Calu3 (cell line): ENCODE measurements at regions not wholly inside any gene's neighbourhood (a gene's known extent, or its start where the extent isn't known, plus 50 kb on each side); places are given as distances from the start of the nearest gene placed in this dataset.

ENCODE experiments used
- BruUV-seq: library from RNA; stranded (reverse); fragments of 400-500 nt; replicated peaks from 2 replicates; lab custom pipeline; 2021; lab: Mats Ljungman, UMichigan
- CTCF ChIA-PET: fragments of 300-600 bp; sonication (Branson Sonifier 250); formaldehyde crosslinking; loops from one replicate; lab custom pipeline; 2022; ENCODE audit warnings: antibody characterized with exemption; lab: Charles Lee
- DNase-seq: peaks from one replicate; pipeline ENCODE4 v3.0.0; 2022
- H3K27ac Mint-ChIP-seq: one replicate; pipeline ENCODE4 v1.8.0; 2022; ENCODE audit warnings: mixed read lengths; ENCODE audit not compliant: unreplicated experiment
- H3K27me3 Mint-ChIP-seq: one replicate; pipeline ENCODE4 v1.8.0; 2022; ENCODE audit warnings: mixed read lengths; ENCODE audit not compliant: unreplicated experiment
- H3K36me3 Mint-ChIP-seq: one replicate; pipeline ENCODE4 v1.8.0; 2022; ENCODE audit warnings: mild to moderate bottlenecking, moderate library complexity, mixed read lengths; ENCODE audit not compliant: insufficient read depth, unreplicated experiment
- H3K4me1 Mint-ChIP-seq: one replicate; pipeline ENCODE4 v1.8.0; 2022; ENCODE audit warnings: mild to moderate bottlenecking, low read depth, mixed read lengths; ENCODE audit not compliant: unreplicated experiment
- H3K4me3 Mint-ChIP-seq: one replicate; pipeline ENCODE4 v1.8.0; 2022; ENCODE audit warnings: mild to moderate bottlenecking, low read depth, moderate library complexity, mixed read lengths; ENCODE audit not compliant: unreplicated experiment
- H3K9me3 Mint-ChIP-seq: one replicate; pipeline ENCODE4 v1.8.0; 2022; ENCODE audit warnings: low read depth, mixed read lengths; ENCODE audit not compliant: unreplicated experiment
- intact Hi-C: fragments of 100-400 bp; cut with micrococcal nuclease; formaldehyde crosslinking; loops from one replicate; pipeline ENCODE4 v1.10.0; 2022; ENCODE audit not compliant: unreplicated experiment
- TF ChIP-seq, protein P1 (sequence below): fragments of 200-600 bp; IDR thresholded peaks from one replicate; pipeline ENCODE4 v1.8.0; 2022; ENCODE audit warnings: antibody characterized with exemption; ENCODE audit not compliant: unreplicated experiment

DNA sequence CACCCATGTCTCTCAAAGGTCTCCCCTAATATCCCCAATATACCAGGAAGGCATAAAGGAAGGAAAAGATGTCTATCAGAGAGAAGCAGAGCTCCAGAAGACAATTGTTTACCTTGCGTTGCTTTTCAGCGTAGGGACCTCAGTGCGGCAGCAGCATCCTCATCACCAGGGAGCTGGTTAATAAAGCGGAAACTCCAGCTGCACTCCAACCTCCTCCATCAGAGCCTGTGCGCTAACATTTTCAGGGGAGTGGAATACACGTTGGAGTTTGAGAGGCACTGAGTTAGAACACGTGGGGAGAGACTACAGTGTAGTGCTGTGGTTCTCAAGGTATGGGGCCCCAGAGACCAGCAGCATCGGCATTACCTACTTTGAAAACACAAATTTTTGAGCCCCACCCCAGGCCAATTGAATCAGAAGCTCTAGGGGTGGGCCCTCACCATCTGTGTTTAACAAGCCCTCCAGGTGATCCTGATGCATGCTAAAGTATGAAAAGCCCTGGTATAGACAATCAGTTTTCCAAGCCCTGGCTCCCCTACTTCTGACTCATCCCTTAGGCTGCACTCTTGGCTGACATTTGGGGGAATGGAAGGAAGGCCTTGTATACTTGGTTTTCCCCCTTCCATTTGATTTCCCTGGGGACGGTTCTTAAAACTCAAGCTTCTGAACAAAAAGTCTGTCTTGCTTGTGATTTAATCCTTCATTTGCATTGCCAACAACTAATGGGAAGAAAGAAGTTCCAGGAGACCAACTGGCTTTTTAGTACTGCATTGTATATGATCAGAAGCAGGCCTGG, 419.0 kb upstream of the CCDC196 start:
- no peaks in the 10 kb centered on the region for H3K4me1 Mint-ChIP-seq

DNA sequence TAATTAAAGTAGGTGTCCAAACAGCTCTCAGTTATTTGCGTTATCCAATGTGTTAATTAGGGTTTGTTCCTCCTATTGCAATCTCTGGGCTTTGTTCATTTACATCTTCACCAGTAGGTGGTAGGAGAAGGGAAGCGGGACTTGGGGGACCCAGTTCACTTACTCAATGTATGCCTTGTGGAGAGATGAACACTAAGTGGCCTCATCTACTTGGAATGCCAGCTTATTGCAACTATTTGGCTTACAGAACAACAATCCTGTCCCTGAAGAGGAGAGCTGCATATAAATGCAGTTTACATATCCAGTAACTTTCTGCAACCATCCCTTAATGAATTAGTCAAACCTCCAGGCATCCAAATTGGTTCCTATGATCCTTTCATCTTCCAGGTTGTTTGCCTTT, 417.1 kb upstream of the CCDC196 start:
- CTCF ChIA-PET, result interaction anchor here (0.8 kb wide), 1 partner anchor 30 kb away, joined by 3 read pairs; no protein-coding TSS in a partner anchor
- Mint-ChIP-seq H3K4me3 (no peak overlapping the region), H3K4me1 (no peaks in the 10 kb centered on the region), H3K9me3 (no peaks in the 10 kb centered on the region), H3K27ac (no peak overlapping the region), H3K36me3 (no peaks in the 10 kb centered on the region), H3K27me3 (peaks cover 49% of the 10 kb centered on the region)
- TF ChIP-seq, protein P1, sequence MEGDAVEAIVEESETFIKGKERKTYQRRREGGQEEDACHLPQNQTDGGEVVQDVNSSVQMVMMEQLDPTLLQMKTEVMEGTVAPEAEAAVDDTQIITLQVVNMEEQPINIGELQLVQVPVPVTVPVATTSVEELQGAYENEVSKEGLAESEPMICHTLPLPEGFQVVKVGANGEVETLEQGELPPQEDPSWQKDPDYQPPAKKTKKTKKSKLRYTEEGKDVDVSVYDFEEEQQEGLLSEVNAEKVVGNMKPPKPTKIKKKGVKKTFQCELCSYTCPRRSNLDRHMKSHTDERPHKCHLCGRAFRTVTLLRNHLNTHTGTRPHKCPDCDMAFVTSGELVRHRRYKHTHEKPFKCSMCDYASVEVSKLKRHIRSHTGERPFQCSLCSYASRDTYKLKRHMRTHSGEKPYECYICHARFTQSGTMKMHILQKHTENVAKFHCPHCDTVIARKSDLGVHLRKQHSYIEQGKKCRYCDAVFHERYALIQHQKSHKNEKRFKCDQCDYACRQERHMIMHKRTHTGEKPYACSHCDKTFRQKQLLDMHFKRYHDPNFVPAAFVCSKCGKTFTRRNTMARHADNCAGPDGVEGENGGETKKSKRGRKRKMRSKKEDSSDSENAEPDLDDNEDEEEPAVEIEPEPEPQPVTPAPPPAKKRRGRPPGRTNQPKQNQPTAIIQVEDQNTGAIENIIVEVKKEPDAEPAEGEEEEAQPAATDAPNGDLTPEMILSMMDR, result no peak
- intact Hi-C loops, result loop anchor here (5.0 kb wide), 1 partner anchor 652 kb away; no protein-coding TSS in a partner anchor
- BruUV-seq, result no TSS peak
- DNase-seq, result no peak

More for the DNA sequence above, 419.0 kb upstream of the CCDC196 start:
- Mint-ChIP-seq H3K27ac (no peak overlapping the region), H3K9me3 (no peaks in the 10 kb centered on the region), H3K27me3 (peaks cover 49% of the 10 kb centered on the region), H3K36me3 (no peaks in the 10 kb centered on the region), H3K4me3 (no peak overlapping the region)
- no peak for DNase-seq
- intact Hi-C loops, result loop anchor here (5.0 kb wide), 1 partner anchor 650 kb away; no protein-coding TSS in a partner anchor
- TF ChIP-seq, protein P1, result no peak
- BruUV-seq, result no TSS peak
- CTCF ChIA-PET, result no interaction called here

DNA sequence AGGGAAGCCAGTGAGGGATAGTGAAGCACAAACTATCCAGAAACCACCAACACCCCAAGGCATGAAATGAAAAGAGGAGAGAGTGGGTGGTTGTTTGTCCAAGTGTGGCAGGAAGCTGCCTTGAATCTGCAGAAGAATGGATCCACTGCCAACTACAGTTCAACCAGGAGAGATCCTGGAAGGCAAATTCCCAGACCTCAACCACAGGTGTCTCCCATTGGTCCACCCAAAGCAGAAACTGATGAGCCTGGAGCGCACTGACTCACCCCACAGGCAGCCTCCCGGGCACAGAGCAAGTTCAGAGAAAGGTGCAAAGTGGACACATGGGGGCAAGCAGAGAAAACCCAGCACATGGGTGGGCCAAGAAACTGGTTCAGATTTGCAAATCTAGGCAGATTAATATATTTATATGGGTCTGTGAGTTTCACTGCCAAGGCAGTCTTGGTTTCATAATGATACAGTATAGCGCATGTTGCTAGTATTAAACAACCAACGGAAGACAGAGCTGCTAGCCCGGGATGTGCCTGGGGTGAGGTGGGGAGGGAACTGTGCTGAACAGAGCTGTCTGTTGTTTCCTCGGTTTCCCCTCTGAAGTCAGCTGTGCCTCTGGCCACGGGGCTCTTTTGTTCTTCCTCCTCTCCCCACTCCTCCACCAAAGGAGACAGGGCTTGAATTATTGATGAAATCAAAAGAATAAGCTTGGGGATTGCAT, 416.2 kb upstream of the CCDC196 start:
- H3K27ac Mint-ChIP-seq, result no peak overlapping the region
- DNase-seq, result no peak
- peaks cover 43% of the 10 kb centered on the region for H3K27me3 Mint-ChIP-seq
- H3K4me3 Mint-ChIP-seq, result no peak overlapping the region
- H3K36me3 Mint-ChIP-seq, result no peaks in the 10 kb centered on the region
- BruUV-seq, result no TSS peak
- no peaks in the 10 kb centered on the region for H3K4me1 Mint-ChIP-seq
- CTCF ChIA-PET, result interaction anchor here (0.7 to 1.0 kb wide), 2 partner anchors 655 to 906 kb away, joined by 3 to 5 read pairs; no protein-coding TSS in a partner anchor
- TF ChIP-seq, protein P1, result no peak
- H3K9me3 Mint-ChIP-seq, result no peaks in the 10 kb centered on the region
- intact Hi-C loops, result loop anchor here (2.0 to 5.0 kb wide), 3 partner anchors 109 to 903 kb away; no protein-coding TSS in a partner anchor

DNA sequence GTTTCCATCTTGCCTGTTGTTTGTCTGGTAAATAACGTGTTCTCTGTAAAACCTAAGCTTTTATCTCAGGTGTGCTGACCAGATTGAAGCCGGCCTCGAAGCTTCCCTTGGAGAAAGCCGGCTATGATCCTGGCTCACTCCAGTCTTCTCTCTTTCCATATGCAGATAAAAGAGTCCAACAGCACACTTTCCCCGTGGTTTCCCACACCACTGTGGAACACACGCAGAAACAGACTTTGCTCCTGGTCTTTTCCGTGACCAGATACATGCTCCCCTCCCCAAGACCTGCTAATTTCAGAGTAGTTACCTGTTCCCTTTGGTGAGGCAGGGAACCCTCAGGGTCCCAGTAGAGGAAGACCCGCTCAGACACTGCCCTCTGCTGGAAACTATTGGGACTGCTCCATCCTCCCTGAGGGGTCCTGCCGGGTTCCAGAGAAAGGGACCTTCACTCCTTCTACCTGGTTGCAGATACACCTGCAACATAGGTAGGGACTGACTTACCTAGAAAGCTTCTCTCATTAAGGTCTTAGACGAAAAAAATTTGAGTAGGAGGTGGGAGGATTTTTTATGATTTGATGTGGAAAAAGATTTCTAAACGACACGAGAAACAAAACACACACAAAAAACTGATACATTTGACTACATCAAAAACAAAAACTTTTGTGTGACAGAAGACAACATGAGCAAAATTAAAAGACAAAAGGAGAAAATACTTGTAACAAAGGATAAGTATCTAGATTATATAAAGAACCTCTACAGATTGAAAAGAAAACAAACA, 415.4 kb upstream of the CCDC196 start:
- H3K27me3 Mint-ChIP-seq, result peaks cover 43% of the 10 kb centered on the region
- H3K9me3 Mint-ChIP-seq, result no peaks in the 10 kb centered on the region
- TF ChIP-seq, protein P1, result peak; percentile 81
- DNase-seq, result peak; percentile 76
- CTCF ChIA-PET, result interaction anchor here (0.7 to 1.0 kb wide), 2 partner anchors 655 to 907 kb away, joined by 3 to 5 read pairs; no protein-coding TSS in a partner anchor
- no peaks in the 10 kb centered on the region for H3K36me3 Mint-ChIP-seq
- H3K27ac Mint-ChIP-seq, result no peak overlapping the region
- H3K4me3 Mint-ChIP-seq, result no peak overlapping the region
- H3K4me1 Mint-ChIP-seq, result no peaks in the 10 kb centered on the region
- intact Hi-C loops, result loop anchor here (2.0 to 5.0 kb wide), 2 partner anchors 110 to 903 kb away; no protein-coding TSS in a partner anchor
- BruUV-seq, result no TSS peak
